ENCODE measurements at regions not wholly inside any gene's neighbourhood (a gene's known extent, or its start where the extent isn't known, plus 50 kb on each side); places are given as distances from the start of the nearest gene placed in this dataset.

GRCh38 chr6:37106051-37106363, 63.9 kb upstream of the PIM1 start:
- TF ChIP-seq CTCF (IDR thresholded peaks at IDR 0.05; ENCODE audit: low read depth, low read length, poor library complexity, severe bottlenecking) = no peak
- TF ChIP-seq EZH2phosphoT487 (IDR thresholded peaks at IDR 0.05; ENCODE audit: borderline replicate concordance, low read length) = no peak

Data from DOHH2 (cell line).